ENCODE measurements at regions not wholly inside any gene's neighbourhood (a gene's known extent, or its start where the extent isn't known, plus 50 kb on each side); places are given as distances from the start of the nearest gene placed in this dataset.

DNA sequence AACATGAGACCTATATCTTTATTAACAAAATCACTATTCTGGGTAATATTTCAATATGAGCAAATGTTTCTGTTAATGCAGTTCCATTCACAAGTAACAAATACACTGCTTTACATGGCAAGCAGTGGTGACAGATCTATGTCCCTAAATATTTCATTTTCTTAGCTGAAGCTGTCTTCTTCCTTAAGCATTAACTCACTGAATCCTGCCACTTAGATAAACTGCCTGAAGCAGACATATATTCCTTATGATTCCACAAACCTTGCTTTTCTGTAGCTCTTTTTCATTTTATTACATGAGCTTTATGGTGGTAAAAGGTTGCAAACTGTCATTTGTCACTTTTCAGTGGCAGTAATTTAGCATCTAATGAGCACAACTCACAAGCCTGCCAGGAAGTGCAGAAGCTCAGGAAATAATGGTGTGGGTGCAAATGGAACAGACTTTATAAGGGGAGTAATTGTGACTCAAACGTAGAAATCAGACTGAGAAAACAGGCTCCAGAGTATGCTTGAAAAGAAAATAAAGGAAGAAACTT is 217.2 kb downstream of the XPNPEP1 start (continued):
- TF ChIP-seq EP300 (IDR thresholded peaks at IDR 0.05; ENCODE audit: borderline replicate concordance in 1 of 2, low read depth in 2 of 2, low read length in 2 of 2) = no peak
